ENCODE measurements at regions not wholly inside any gene's neighbourhood (a gene's known extent, or its start where the extent isn't known, plus 50 kb on each side); places are given as distances from the start of the nearest gene placed in this dataset.

- DNase-seq = no peak
Measured at GRCh38 chr14:71648725-71649124, 283.5 kb upstream of the RGS6 start.

DNA sequence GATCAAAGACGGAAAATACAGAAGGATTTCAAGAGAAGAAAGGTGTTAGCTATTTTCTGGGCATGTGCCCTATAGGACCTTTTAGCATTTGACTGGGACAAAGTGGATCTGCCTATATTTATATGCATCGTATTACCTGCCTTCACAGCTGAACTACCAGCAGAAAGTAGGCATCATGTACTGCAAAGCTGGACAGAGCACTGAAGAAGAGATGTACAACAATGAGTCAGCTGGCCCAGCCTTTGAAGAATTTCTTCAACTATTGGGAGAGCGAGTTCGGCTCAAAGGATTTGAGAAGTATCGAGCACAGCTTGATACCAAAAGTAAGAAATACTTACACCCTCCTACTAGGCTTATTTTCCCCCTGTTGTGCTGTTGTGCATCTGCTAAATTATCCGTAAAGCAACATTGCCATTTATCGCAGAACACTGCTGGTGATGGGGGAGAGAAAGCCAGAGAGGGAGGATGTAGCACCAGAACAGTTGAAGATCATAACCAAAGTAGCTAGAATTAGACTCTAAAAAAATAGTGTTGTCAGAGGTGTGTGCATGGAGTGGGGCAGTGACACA lies 282.0 kb upstream of the RGS6 start:
- DNase-seq = no peak

GRCh38 chr14:71651228-71651627 lies 281.0 kb upstream of the RGS6 start:
- no peak for DNase-seq

DNA sequence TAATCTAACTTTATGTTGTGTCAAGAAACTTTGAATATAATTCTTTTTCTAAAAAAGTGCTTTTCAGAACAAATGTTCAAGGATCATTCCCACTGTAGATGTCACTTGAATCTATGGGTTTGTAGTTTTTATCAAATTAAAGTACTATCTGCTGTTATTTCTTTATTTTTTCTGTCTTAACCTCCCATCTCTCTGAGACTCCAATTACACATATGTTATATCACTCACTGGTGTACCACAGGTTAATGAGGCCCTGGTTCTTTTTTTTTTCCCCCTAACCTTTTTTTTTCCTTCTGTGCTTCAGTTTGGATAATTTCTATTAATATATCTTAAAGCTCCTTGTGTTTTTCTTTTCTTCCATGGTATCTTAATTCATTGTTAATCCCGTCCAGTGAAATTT lies 279.9 kb upstream of the RGS6 start:
- no peak for DNase-seq

DNA sequence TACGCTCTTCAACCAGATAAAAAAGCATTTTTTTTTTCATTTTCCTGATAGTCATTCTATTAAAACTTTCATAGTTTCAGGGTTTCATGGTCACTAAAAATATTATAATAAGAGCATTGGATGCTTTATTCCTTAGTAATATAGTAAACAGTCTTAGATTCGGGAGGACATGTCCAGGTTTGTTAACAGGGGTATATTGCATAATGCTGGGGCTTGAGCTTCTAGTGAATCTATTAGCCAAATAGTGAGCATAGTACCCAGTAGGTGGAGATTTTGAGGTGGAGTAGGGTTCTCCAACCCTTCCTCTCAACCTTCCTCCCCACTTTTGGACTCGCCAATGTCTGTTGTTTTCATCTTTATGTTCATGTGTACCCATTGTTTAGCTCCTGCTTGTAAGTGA lies 277.4 kb upstream of the RGS6 start:
- DNase-seq = no peak

- DNase-seq = no peak
Measured at GRCh38 chr14:71658261-71658860, 273.9 kb upstream of the RGS6 start.

DNA sequence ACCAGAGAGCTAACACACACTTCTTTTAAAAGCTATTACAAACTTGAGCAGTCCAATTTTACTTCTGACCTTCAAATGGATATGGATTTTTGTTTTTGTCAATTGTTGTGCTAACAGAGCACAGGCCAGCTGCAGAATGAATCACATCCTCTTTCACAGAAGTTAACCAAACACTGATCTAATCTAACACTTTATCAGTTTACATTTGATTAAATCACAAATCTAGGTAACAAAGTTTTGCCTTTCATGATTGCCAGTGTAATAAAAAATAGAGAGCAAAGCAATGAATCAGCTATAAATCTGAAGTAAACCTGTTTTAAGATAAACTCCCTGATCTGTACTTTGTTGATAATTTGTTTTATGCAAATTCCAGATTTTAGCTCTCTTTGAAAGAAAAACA lies 273.1 kb upstream of the RGS6 start:
- DNase-seq = no peak

GRCh38 chr14:71661441-71661840 lies 270.8 kb upstream of the RGS6 start:
- DNase-seq = no peak

DNA sequence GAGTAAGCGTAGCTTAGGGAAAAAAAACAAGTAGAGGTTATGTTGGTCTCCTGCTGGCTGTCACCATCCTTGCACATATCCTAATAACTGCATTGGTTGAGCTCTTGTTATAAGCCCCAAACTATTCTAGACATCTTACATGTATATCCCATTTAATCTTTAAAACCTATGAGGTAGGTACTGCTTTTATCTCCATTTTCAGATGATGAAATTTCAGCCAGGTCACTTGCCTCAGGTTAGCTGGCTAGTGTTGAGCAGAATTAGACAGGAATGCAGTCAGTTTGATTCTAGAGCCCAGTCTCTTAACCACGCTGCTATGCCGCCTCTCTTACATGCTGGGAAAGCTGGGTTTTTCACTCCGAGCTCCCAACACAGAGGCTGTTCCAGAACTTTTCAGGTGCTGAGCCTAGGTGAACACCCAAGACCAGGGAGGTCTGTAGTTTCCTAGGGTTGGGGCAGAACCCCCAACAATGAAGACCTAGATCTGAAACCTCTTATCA lies 269.9 kb upstream of the RGS6 start:
- no peak for DNase-seq

- no peak for DNase-seq
Measured at GRCh38 chr14:71665157-71665556, 267.1 kb upstream of the RGS6 start.

GRCh38 chr14:71665781-71666180 lies 266.4 kb upstream of the RGS6 start:
- DNase-seq = no peak

DNA sequence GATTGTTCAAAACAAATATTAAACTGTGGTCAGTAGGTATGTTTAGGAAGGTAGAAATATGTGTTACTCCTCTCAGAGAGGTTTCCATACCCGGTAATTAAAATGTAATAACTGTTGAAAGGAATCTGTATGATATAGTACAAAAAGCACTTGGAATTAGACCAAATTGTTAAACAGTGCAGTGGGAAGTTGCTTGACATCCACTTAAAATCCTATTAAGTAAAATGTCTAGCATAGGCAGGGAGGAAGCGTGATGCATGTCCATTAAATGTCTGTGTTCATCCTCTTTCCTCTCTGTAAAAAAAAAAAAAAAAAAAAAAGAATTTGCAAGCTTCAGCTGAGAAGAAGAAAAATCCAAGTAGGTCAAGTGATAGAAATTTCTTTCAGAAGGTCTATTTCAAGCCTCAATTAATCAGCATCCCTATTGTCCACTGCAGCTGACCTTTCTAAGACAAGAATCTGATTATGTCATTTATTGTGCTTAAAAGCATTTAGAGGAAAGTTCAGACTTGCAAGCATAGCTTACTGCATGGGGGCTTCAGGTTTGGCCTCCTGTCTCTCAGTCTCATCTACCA lies 265.6 kb upstream of the RGS6 start:
- DNase-seq = peak; percentile 49

GRCh38 chr14:71668186-71668912 lies 263.9 kb upstream of the RGS6 start:
- no peak for DNase-seq

- no peak for DNase-seq
Measured at GRCh38 chr14:71672596-71672995, 259.6 kb upstream of the RGS6 start.

DNA sequence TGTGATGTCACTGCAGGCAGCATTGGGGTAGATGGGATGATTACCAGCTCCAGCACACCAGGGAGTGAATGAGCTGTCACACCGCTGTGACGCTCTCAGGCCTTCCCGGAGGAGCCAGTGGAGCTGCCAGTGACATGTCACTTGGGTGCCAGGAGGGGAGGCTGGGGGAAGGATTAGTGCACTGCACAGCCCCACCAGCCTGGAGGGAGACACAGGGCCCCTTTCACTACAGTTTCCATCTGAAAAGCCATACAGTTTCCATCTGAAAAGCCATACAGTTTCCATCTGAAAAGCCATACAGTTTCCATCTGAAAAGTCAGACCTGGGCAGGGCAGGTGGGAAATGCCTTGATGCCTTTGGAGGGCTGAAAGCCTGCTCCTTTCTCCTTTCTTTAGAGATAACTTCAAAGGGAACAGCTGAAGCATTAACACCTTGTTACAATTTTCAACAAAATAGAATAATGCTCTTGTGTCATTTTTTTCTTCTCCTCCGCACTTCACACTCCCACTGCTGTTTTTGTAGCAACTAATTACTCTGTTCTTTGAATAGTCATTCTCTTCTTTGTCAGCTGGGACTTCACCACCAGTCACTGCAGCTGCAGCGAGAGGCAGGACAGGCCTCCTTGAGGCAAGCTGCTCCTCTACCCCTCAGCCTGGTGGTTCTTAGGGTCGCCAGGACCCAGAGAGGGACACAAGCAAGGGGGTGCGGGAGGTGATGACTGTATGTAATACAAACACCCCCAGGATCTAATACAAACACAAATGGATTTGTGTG lies 256.9 kb upstream of the RGS6 start:
- no peak for DNase-seq

- no peak for DNase-seq
Measured at GRCh38 chr14:71675900-71676287, 256.3 kb upstream of the RGS6 start.

GRCh38 chr14:71680736-71681387 lies 251.4 kb upstream of the RGS6 start:
- DNase-seq = no peak

GRCh38 chr14:71682337-71682736 lies 249.9 kb upstream of the RGS6 start:
- no peak for DNase-seq

GRCh38 chr14:71684323-71684722 lies 247.9 kb upstream of the RGS6 start:
- DNase-seq = no peak

- no peak for DNase-seq
Measured at GRCh38 chr14:71686677-71687076, 245.6 kb upstream of the RGS6 start.

- DNase-seq = no peak
Measured at GRCh38 chr14:71687166-71687831, 244.9 kb upstream of the RGS6 start.

- DNase-seq = no peak
Measured at GRCh38 chr14:71688576-71688975, 243.7 kb upstream of the RGS6 start.
